ENCODE measurements at regions not wholly inside any gene's neighbourhood (a gene's known extent, or its start where the extent isn't known, plus 50 kb on each side); places are given as distances from the start of the nearest gene placed in this dataset.
"Not testable (repeated sequence)": the region's sequence is repeated elsewhere in the genome, so short reads cannot be mapped to it uniquely, and the experiment has no call there.

- no peak for DNase-seq (ENCODE audit: low read depth)
Measured at GRCh38 chr10:111579473-111579872, 502.6 kb downstream of the ADRA2A start.

DNA sequence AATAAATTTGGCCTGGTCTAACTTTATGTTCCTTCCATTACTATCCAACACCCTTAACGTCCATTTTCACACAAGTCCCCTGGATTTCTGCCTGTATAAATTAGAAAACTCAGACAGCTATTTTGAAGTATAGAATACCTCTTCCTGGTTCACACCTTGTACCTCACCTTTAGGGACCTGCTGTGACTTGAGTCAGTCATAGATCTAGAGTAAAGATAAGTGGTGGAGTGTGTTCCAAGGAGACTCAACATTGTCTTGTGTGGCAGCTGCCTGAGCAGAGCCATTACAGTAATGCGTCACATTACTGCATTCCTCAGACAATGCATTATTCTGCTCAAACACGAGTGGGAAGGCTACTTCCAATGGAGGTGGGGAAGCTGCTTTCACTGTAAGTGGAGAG is 513.9 kb downstream of the ADRA2A start:
- no peak for DNase-seq (ENCODE audit: low read depth)

DNA sequence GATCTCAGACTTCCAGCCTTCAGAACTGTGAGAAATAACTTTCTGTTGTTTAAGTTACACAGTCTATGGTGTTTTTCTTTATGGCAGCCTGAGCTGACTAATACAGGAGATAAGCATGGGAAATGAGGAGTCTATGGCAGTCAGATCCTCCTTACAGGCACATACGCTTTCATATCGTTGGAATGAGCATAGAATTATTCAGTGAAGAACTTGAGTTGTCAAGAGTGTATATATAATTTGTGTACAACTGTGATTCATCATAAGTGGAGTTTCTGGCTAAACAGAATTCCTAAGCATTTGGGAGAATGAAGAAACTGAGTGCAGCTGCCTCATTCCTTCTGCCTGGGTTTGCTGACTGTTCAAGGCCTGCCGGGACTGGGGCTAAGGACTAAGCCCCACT is 516.7 kb downstream of the ADRA2A start:
- no peak for DNase-seq (ENCODE audit: low read depth)

- no peak for DNase-seq (ENCODE audit: low read depth)
Measured at GRCh38 chr10:111595173-111595572, 518.3 kb downstream of the ADRA2A start.

- peak; percentile 1 for DNase-seq (ENCODE audit: low read depth)
Measured at GRCh38 chr10:111598433-111599059, 521.7 kb downstream of the ADRA2A start.

- no peak for DNase-seq (ENCODE audit: low read depth)
Measured at GRCh38 chr10:111599943-111600342, 523.1 kb downstream of the ADRA2A start.

- no peak for DNase-seq (ENCODE audit: low read depth)
Measured at GRCh38 chr10:111600772-111601171, 523.9 kb downstream of the ADRA2A start.

- no peak for DNase-seq (ENCODE audit: low read depth)
Measured at GRCh38 chr10:111612273-111612672, 535.4 kb downstream of the ADRA2A start.

- DNase-seq (ENCODE audit: low read depth), result no peak
Measured at GRCh38 chr10:111634191-111634590, 549.4 kb downstream of the GPAM start.

DNA sequence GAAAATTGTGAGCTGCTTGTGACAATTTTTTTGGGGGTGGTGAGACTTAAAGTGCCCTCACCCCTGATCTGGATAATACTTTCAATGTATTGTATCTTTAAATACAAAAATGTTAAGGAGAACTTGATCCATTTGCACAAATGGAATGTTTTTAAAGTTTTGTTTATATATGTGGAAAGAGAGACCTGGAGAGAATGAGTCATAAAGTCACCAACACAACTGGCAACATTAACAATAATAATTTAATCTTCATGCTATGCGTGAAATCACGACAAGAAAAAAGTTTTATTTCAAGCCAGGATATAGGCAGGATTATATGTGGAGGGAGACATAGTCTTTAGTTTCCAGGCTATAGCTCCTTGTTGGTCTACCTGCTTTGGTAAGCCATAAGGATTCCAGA is 537.5 kb downstream of the GPAM start:
- DNase-seq (ENCODE audit: low read depth), result no peak

DNA sequence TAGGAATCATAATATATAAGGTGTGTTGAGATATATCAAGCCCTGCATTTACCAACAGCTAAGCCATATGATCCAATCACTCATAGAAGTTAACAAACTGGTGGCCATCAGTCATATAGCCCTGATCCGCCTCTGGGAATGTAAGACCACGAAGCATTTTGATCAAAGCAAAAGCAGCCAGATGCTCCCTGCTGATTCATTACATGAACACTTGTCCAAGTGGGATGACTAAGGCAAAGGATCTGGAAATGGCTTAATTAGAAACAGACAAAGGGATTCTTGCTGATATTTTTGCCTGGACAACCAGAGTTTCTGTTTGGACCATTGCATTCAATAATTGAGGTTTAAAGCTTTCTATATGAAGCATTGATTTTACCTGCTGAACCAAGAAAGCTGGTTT is 535.5 kb downstream of the GPAM start:
- DNase-seq (ENCODE audit: low read depth), result no peak

DNA sequence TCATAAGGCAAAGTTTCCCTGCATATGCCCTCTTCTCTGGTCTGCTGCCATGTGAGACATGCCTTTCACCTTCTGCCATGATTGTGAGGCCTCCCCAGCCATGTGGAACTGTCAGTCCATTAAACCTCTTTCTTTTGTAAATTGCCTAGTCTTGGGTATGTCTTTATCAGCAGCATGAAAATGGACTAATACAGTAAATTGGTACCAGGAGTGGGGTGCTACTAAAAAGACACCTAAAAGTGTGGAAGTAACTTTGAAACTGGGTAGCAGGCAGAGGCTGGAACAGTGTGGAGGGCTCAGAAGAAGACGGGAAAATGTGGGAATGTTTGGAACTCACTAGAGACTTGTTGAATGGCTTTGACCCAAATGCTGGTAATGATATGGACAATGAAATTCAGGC is 534.5 kb downstream of the GPAM start:
- DNase-seq (ENCODE audit: low read depth), result not testable (repeated sequence)

GRCh38 chr10:111650088-111650487 is 533.5 kb downstream of the GPAM start:
- no peak for DNase-seq (ENCODE audit: low read depth)

- no peak for DNase-seq (ENCODE audit: low read depth)
Measured at GRCh38 chr10:111656066-111656465, 527.5 kb downstream of the GPAM start.

DNA sequence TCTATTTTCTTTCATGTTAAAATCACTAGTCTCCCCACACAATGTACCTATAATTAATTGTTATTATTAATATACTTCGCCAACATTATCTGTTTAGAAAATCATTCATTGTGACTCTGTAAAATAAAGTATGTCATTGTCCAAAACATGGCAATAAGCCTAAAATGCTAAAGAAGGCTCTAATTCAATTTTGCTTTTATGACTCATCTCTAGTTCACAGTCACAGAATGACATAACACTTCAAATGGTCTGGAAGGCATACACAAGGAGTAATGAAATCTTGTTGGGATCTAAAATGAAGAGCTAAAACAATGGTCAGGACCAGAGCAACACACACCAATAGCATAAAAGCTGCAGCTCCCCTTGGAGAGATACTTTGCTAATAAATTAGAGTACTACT is 505.8 kb downstream of the GPAM start:
- no peak for DNase-seq (ENCODE audit: low read depth)

- no peak for DNase-seq (ENCODE audit: low read depth)
Measured at GRCh38 chr10:111686796-111687195, 496.8 kb downstream of the GPAM start.

GRCh38 chr10:111698711-111699110 is 484.9 kb downstream of the GPAM start:
- DNase-seq (ENCODE audit: low read depth), result no peak

DNA sequence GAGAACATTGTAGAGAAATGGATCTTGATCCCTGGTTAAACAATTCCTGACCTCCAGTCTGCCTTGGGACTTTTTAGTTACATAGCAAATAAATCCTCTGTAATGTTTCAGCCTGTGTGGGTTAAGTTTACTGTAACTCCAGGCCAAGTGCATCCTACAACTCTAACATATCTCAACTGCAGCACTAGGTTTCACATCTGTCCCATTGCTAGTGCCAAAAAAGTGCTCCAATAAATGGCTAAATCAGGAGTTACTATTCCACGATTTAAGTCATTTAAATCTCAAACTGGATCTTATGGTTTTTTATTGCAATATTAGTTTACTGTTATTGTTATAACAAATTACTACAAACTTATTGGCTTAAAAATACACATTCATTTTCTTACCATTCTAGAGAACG is 479.6 kb downstream of the GPAM start:
- DNase-seq (ENCODE audit: low read depth), result no peak

- DNase-seq (ENCODE audit: low read depth), result no peak
Measured at GRCh38 chr10:111705021-111705420, 478.5 kb downstream of the GPAM start.

- no peak for DNase-seq (ENCODE audit: low read depth)
Measured at GRCh38 chr10:111706331-111706730, 477.2 kb downstream of the GPAM start.

- DNase-seq (ENCODE audit: low read depth), result no peak
Measured at GRCh38 chr10:111707076-111707475, 476.5 kb downstream of the GPAM start.

GRCh38 chr10:111709603-111710002 is 474.0 kb downstream of the GPAM start:
- DNase-seq (ENCODE audit: low read depth), result no peak

- DNase-seq (ENCODE audit: low read depth), result no peak
Measured at GRCh38 chr10:111716032-111716431, 467.5 kb downstream of the GPAM start.

DNA sequence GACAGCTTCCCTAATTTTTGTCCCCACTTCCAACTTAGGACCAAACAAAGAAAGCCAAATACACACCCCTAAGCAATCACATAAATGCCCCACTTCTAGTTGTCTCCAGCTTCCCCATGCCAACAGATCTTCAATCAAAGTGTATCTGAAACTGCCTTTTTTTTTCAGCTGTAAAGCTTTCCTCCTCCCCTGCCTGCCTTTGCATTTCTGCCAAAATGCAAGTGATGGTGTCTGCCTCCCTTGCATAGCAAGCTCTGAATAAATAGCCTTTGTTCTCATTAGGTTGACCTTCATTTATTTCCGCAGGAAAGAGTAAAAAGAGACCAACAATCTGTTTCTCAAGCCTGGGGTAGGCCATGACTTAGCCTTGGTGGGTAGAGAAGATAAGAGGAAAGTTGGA is 459.4 kb downstream of the GPAM start:
- DNase-seq (ENCODE audit: low read depth), result no peak

- DNase-seq (ENCODE audit: low read depth), result no peak
Measured at GRCh38 chr10:111725050-111725449, 458.5 kb downstream of the GPAM start.
